K562 (cell line): ENCODE measurements at regions not wholly inside any gene's neighbourhood (a gene's known extent, or its start where the extent isn't known, plus 50 kb on each side); places are given as distances from the start of the nearest gene placed in this dataset.

Source experiments
- ATAC-seq: fragments of 200-7000 bp; cut with Tn5 transposase; 3 replicates; pipeline ENCODE4 v1.9.1; 2020; ENCODE audit warnings: moderate library complexity
- BruUV-seq: library from RNA; stranded (reverse); fragments of 400-500 nt; replicated peaks from 2 replicates; lab custom pipeline; 2021; lab: Mats Ljungman, UMichigan
- CTCF ChIA-PET: fragments of 300-600 bp; formaldehyde crosslinking; extraction: SDS; loops from one replicate; lab custom pipeline; 2021; ENCODE audit warnings: low intra/inter-chr PET ratio; lab: Yijun Ruan, JAX
- POLR2A ChIA-PET: fragments of 300-600, 350-650 bp; sonication (Branson Sonifier 250); formaldehyde crosslinking; extraction: SDS; loops from one replicate; lab custom pipeline; 2021; ENCODE audit warnings: antibody characterized with exemption, inconsistent platforms; lab: Yijun Ruan, JAX
- DNase-seq, 4 experiments: peaks; one replicate each; pipeline versions ENCODE4 v3.0.0 to v3.0.0-alpha.2; 2011 to 2018; ENCODE audit warnings: low spot score in 3 of 4, mixed read lengths in 3 of 4; ENCODE audit errors: extremely low read depth in 1 of 4
- FAIRE-seq: peaks from 2 replicates; lab custom pipeline; 2011; peaks lifted over from hg19 to GRCh38; lab: Jason Lieb, UNC
- H2AFZ ChIP-seq: 2 replicates; pipeline ENCODE4 v1.6.0; 2011; ENCODE audit warnings: low read depth, low read length, control low read depth, inconsistent platforms
- H3K27ac ChIP-seq: fragments of 200-600 bp; 3 replicates; pipeline ENCODE4 v1.8.0; 2011; ENCODE audit warnings: low read depth, mild to moderate bottlenecking, control low read depth, inconsistent platforms, low read length, moderate library complexity, mixed read lengths; ENCODE audit errors: extremely low read depth
- H3K27me3 ChIP-seq, 2 experiments: fragments of 300-600 bp in 1 of 2; 2 replicates in 1 of 2; 3 replicates in 1 of 2; pipeline versions ENCODE4 v1.6.0 to v1.8.0; 2011; ENCODE audit warnings: inconsistent platforms in 2 of 2, low read length in 2 of 2, mild to moderate bottlenecking in 1 of 2, mixed read lengths in 1 of 2, moderate library complexity in 1 of 2; ENCODE audit not compliant: control insufficient read depth in 2 of 2, insufficient read depth in 2 of 2
- H3K36me3 ChIP-seq: fragments of 300-600 bp; 3 replicates; pipeline ENCODE4 v1.8.0; 2011; ENCODE audit warnings: mild to moderate bottlenecking, low read length, inconsistent platforms; ENCODE audit not compliant: control insufficient read depth, insufficient read depth
- H3K4me1 ChIP-seq, 2 experiments: fragments of 200-600 bp in 1 of 2; replicated peaks in 1 of 2; 2 replicates in 1 of 2; 3 replicates in 1 of 2; pipeline versions ENCODE4 v1.5.1 to v1.8.0; 2011; ENCODE audit warnings: inconsistent platforms in 2 of 2, low read length in 2 of 2, mild to moderate bottlenecking in 1 of 2, mixed read lengths in 1 of 2, moderate library complexity in 1 of 2; ENCODE audit not compliant: control insufficient read depth in 2 of 2, insufficient read depth in 2 of 2
- H3K4me2 ChIP-seq: 2 replicates; pipeline ENCODE4 v1.6.1; 2011; ENCODE audit warnings: low read length, control low read depth, inconsistent platforms, mixed read lengths; ENCODE audit not compliant: insufficient read depth
- H3K4me3 ChIP-seq: fragments of 200-600 bp; sonication (generic), shearing (Covaris generic); 2 replicates; pipeline ENCODE4 v1.5.1; 2016; ENCODE audit warnings: control low read depth, inconsistent platforms
- H3K79me2 ChIP-seq: fragments of 200-600 bp; 3 replicates; pipeline ENCODE4 v1.8.0; 2011; ENCODE audit warnings: low read length, inconsistent platforms; ENCODE audit not compliant: control insufficient read depth, insufficient read depth
- H3K9ac ChIP-seq, 2 experiments: 2 replicates each; pipeline versions ENCODE4 v1.6.0 to v1.6.1; 2011; ENCODE audit warnings: low read depth in 2 of 2, low read length in 2 of 2, control low read depth in 1 of 2, inconsistent platforms in 1 of 2, mild to moderate bottlenecking in 1 of 2, mixed read lengths in 1 of 2; ENCODE audit not compliant: insufficient read depth in 1 of 2
- H3K9me1 ChIP-seq: one replicate; pipeline ENCODE4 v1.6.0; 2011; ENCODE audit warnings: inconsistent platforms, mild to moderate bottlenecking, low read length, moderate library complexity; ENCODE audit not compliant: control insufficient read depth, insufficient read depth
- H3K9me3 ChIP-seq: replicated peaks from 2 replicates; pipeline ENCODE4 v1.5.1; 2011; ENCODE audit warnings: low read depth, low read length, inconsistent platforms; ENCODE audit not compliant: control insufficient read depth, insufficient read depth
- H4K20me1 ChIP-seq: replicated peaks from 2 replicates; pipeline ENCODE4 v1.6.1; 2011; ENCODE audit warnings: low read length, inconsistent platforms, mixed read lengths; ENCODE audit not compliant: control insufficient read depth, insufficient read depth
- FOXK1 ChIP-seq: sonication (generic); formaldehyde crosslinking; IDR thresholded peaks from 2 replicates; pipeline ENCODE4 v1.8.0; 2022; ENCODE audit warnings: missing genetic modification reagents, mild to moderate bottlenecking, borderline replicate concordance
- MLX ChIP-seq, 2 experiments: fragments of 450-650 bp in 1 of 2; sonication (generic) in 1 of 2; formaldehyde crosslinking; conservative IDR thresholded peaks; 2 replicates each; pipeline versions ENCODE4 v1.4.0 to v1.8.1; 2020 to 2022; ENCODE audit warnings: mild to moderate bottlenecking in 1 of 2, missing genetic modification reagents in 1 of 2
- TARDBP ChIP-seq: fragments of 450-650 bp; IDR thresholded peaks from 2 replicates; pipeline ENCODE4 v1.6.1; 2016
- WGBS: fragments of 100-300 bp; shearing (Covaris generic); methylation state at CpG from one replicate; pipeline ENCODE4 v1.1.6; 2016; ENCODE audit warnings: low coverage, mixed read lengths; ENCODE audit not compliant: insufficient coverage; ENCODE audit errors: missing lambda C conversion rate; 5-methylcytosine and 5-hydroxymethylcytosine counted together
- in situ Hi-C: fragments of 300-500 bp; cut with MboI; formaldehyde crosslinking; loops from 4 replicates; pipeline ENCODE4 v1.15.0; 2018; ENCODE audit warnings: inconsistent platforms, mixed read lengths
- intact Hi-C: fragments of 100-400 bp; cut with micrococcal nuclease; formaldehyde crosslinking; loops from 2 replicates; pipeline ENCODE4 v1.14.2; 2022

DNA sequence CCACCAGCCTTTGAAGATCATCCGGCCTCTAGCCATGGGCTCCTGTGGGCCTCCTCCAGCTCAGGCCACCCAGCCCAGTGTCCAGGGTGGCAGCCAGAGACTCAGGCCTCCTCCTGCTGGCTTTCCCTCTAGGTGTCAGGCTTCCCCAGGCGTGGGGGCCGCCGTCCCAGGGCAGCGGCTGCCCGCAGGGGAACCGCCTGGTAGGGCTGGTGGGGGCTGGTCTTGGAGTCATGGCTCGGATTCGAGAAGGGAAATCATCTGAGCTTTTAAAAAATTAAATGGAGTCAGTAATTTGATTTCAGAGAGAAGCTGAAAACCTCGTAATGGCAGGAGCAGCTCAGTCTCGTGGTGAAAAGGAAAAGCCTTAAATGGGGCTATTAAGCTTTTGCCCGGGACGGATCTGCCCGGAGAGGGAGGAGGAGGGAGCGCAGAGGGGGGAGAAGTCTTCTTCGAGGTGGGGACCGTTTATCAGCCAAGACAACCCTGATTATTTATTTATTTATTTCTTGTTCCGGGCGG, 66.4 kb upstream of the TARDBP start (continued):
- TF ChIP-seq MLX (CRISPR knock-in tag; conservative IDR thresholded peaks at IDR 0.05) = no peak

DNA sequence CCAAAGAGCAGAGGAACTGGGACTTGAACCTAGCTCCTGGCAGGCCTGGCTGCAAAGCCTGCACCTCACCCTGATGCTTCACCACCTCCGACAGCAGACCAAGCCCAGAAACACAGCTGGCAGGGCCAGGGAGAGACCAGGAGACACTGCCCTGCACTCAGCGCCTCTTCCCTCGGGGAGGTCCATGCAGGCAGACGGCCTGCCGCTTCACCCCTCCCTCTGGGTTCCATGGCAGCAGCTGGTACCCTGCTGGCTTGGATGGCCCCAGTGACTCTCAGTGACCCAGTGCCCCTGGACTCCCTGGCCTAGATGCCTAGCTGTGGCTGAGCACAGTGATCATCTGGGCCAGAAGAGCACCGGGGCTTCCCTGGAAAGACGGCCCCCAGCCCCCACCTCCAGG, 65.3 kb upstream of the TARDBP start:
- ChIA-PET CTCF (no interaction called here), POLR2A (no interaction called here)
- ATAC-seq (no peak), FAIRE-seq (no peak), DNase-seq (no peak)
- H3K27me3 ChIP-seq = peaks cover 63 to 87% of the 10 kb centered on the region in 2 experiments
- no peak overlapping the region for H3K27ac ChIP-seq
- peaks cover 3% of the 10 kb centered on the region for H3K9me1 ChIP-seq
- H3K36me3 ChIP-seq = no peaks in the 10 kb centered on the region
- peaks cover 22% of the 10 kb centered on the region for H4K20me1 ChIP-seq
- H3K4me3 ChIP-seq = no peak overlapping the region
- intact Hi-C loops = loop anchor here (10.0 kb wide), 1 partner anchor 432 kb away; no protein-coding TSS in a partner anchor
- H3K4me2 ChIP-seq = no peak overlapping the region
- no TSS peak for BruUV-seq
- WGBS = 5% methylated on average over 7 of the region's 7 CpGs
- H3K4me1 ChIP-seq = peaks cover 0 to 15% of the 10 kb centered on the region in 2 experiments; a peak in 1 of 5 replicates
- no peak overlapping the region for H2AFZ ChIP-seq
- no peaks in the 10 kb centered on the region for H3K79me2 ChIP-seq
- TF ChIP-seq FOXK1 (CRISPR knock-in tag) = 0 out of 2 replicates have a peak, but pooled peaks have one; percentile 35
- no peak for TF ChIP-seq TARDBP
- no peaks in the 10 kb centered on the region for H3K9me3 ChIP-seq
- in situ Hi-C loops = no loop called here
- H3K9ac ChIP-seq = peak overlapping the region in 1 of 2 experiments; percentile 30; a peak in 2 of 4 replicates
